M059J (cell line): ENCODE measurements at regions not wholly inside any gene's neighbourhood (a gene's known extent, or its start where the extent isn't known, plus 50 kb on each side); places are given as distances from the start of the nearest gene placed in this dataset.
"Not testable (repeated sequence)": the region's sequence is repeated elsewhere in the genome, so short reads cannot be mapped to it uniquely, and the experiment has no call there.

Source experiments
- DNase-seq: peaks from one replicate; pipeline ENCODE4 v3.0.0-alpha.2; 2012; ENCODE audit warnings: low read depth

- no peak for DNase-seq
Observed at GRCh38 chr7:89618274-89618673, 536.0 kb upstream of the STEAP1 start.

- DNase-seq = no peak
Observed at GRCh38 chr7:89621925-89622641, 532.2 kb upstream of the STEAP1 start.

GRCh38 chr7:89623018-89623672 lies 531.1 kb upstream of the STEAP1 start:
- DNase-seq = peak; percentile 17

GRCh38 chr7:89624155-89624554 lies 530.1 kb upstream of the STEAP1 start:
- DNase-seq = peak; percentile 1

- DNase-seq = no peak
Observed at GRCh38 chr7:89648509-89648908, 505.8 kb upstream of the STEAP1 start.

GRCh38 chr7:89655946-89656345 lies 498.3 kb upstream of the STEAP1 start:
- DNase-seq = no peak

- no peak for DNase-seq
Observed at GRCh38 chr7:89661876-89662275, 492.4 kb upstream of the STEAP1 start.

GRCh38 chr7:89666136-89666835 lies 488.0 kb upstream of the STEAP1 start:
- no peak for DNase-seq

- DNase-seq = no peak
Observed at GRCh38 chr7:89680161-89680560, 474.1 kb upstream of the STEAP1 start.

- DNase-seq = no peak
Observed at GRCh38 chr7:89681448-89681847, 472.8 kb upstream of the STEAP1 start.

- DNase-seq = no peak
Observed at GRCh38 chr7:89685287-89685686, 469.0 kb upstream of the STEAP1 start.

GRCh38 chr7:89687211-89687610 lies 467.1 kb upstream of the STEAP1 start:
- no peak for DNase-seq

- no peak for DNase-seq
Observed at GRCh38 chr7:89695241-89695640, 459.0 kb upstream of the STEAP1 start.

GRCh38 chr7:89714131-89714530 lies 440.1 kb upstream of the STEAP1 start:
- DNase-seq = no peak

GRCh38 chr7:89718941-89719340 lies 435.3 kb upstream of the STEAP1 start:
- DNase-seq = not testable (repeated sequence)

GRCh38 chr7:89728481-89728880 lies 425.8 kb upstream of the STEAP1 start:
- no peak for DNase-seq

- no peak for DNase-seq
Observed at GRCh38 chr7:89731751-89732445, 422.4 kb upstream of the STEAP1 start.

- DNase-seq = no peak
Observed at GRCh38 chr7:89738549-89738948, 415.7 kb upstream of the STEAP1 start.

- DNase-seq = no peak
Observed at GRCh38 chr7:89757910-89758309, 396.4 kb upstream of the STEAP1 start.

- DNase-seq = no peak
Observed at GRCh38 chr7:89760690-89761089, 393.6 kb upstream of the STEAP1 start.

GRCh38 chr7:89761173-89761572 lies 393.1 kb upstream of the STEAP1 start:
- no peak for DNase-seq

- DNase-seq = no peak
Observed at GRCh38 chr7:89770161-89770560, 384.1 kb upstream of the STEAP1 start.
